ENCODE measurements at regions not wholly inside any gene's neighbourhood (a gene's known extent, or its start where the extent isn't known, plus 50 kb on each side); places are given as distances from the start of the nearest gene placed in this dataset.

DNA sequence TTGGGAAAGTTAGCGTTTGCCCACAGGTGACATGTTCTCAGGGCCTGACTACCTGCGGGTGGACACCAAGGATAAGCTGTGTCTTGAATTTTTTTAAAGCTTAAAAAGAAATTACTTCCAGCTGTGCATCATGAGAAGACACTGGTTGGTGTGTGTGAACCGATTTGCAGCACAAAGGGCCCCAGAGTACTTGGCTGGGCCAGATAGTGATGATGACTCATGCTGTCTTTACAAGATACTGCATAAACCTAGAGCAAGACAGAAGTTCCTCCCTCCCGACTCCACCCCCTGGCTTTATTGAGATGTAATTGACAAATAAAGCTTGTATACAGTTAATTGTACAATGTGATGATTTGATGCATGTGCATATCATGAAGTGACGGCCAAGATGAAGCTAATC lies 212.8 kb downstream of the NXNL2 start:
- Mint-ChIP-seq H3K36me3 (peaks cover 5% of the 10 kb centered on the region; the same call in 1 of the 2 replicates), H3K27me3 (ENCODE audit: low read depth) (no peaks in the 10 kb centered on the region), H3K4me1 (peaks cover 35% of the 10 kb centered on the region), H3K9me3 (peaks cover 19% of the 10 kb centered on the region), H3K4me3 (no peak overlapping the region), H3K27ac (peak overlapping the region; percentile 88)
- POLR2A ChIA-PET: no interaction called here
- DNase-seq (ENCODE audit: low spot score): no peak
- CTCF ChIA-PET: interaction anchor here (1.0 to 1.4 kb wide), 2 partner anchors 244 to 261 kb away, joined by 3 read pairs; partner anchors contain the start of gene S1PR3
- ATAC-seq: peak; percentile 64
- TF ChIP-seq ZNF219 (CRISPR knock-in tag; IDR thresholded peaks at IDR 0.05; ENCODE audit: borderline replicate concordance) (no peak), NFYB (CRISPR knock-in tag; conservative IDR thresholded peaks at IDR 0.05; ENCODE audit: low read depth) (no peak), SMAD3 (CRISPR knock-in tag; IDR thresholded peaks at IDR 0.05; ENCODE audit: borderline replicate concordance) (no peak), ZNF317 (CRISPR knock-in tag; IDR thresholded peaks at IDR 0.05; ENCODE audit: borderline replicate concordance, low read depth) (no peak), ZNF121 (CRISPR knock-in tag; IDR thresholded peaks at IDR 0.05) (no peak), NR1H2 (CRISPR knock-in tag; IDR thresholded peaks at IDR 0.05) (no peak), ZNF416 (CRISPR knock-in tag; IDR thresholded peaks at IDR 0.05) (no peak), JUN (CRISPR knock-in tag; IDR thresholded peaks at IDR 0.05) (no peak), KAT7 (CRISPR knock-in tag; IDR thresholded peaks at IDR 0.05; ENCODE audit: borderline replicate concordance) (no peak), NFE2L1 (CRISPR knock-in tag; IDR thresholded peaks at IDR 0.05) (no peak), IRF2 (CRISPR knock-in tag; IDR thresholded peaks at IDR 0.05; ENCODE audit: borderline replicate concordance, low read depth) (no peak)
- TF ChIP-seq, protein P1, sequence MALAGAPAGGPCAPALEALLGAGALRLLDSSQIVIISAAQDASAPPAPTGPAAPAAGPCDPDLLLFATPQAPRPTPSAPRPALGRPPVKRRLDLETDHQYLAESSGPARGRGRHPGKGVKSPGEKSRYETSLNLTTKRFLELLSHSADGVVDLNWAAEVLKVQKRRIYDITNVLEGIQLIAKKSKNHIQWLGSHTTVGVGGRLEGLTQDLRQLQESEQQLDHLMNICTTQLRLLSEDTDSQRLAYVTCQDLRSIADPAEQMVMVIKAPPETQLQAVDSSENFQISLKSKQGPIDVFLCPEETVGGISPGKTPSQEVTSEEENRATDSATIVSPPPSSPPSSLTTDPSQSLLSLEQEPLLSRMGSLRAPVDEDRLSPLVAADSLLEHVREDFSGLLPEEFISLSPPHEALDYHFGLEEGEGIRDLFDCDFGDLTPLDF (CRISPR knock-in tag; IDR thresholded peaks at IDR 0.05): no peak
- TF ChIP-seq, protein P2, sequence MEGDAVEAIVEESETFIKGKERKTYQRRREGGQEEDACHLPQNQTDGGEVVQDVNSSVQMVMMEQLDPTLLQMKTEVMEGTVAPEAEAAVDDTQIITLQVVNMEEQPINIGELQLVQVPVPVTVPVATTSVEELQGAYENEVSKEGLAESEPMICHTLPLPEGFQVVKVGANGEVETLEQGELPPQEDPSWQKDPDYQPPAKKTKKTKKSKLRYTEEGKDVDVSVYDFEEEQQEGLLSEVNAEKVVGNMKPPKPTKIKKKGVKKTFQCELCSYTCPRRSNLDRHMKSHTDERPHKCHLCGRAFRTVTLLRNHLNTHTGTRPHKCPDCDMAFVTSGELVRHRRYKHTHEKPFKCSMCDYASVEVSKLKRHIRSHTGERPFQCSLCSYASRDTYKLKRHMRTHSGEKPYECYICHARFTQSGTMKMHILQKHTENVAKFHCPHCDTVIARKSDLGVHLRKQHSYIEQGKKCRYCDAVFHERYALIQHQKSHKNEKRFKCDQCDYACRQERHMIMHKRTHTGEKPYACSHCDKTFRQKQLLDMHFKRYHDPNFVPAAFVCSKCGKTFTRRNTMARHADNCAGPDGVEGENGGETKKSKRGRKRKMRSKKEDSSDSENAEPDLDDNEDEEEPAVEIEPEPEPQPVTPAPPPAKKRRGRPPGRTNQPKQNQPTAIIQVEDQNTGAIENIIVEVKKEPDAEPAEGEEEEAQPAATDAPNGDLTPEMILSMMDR (IDR thresholded peaks at IDR 0.05): no peak

DNA sequence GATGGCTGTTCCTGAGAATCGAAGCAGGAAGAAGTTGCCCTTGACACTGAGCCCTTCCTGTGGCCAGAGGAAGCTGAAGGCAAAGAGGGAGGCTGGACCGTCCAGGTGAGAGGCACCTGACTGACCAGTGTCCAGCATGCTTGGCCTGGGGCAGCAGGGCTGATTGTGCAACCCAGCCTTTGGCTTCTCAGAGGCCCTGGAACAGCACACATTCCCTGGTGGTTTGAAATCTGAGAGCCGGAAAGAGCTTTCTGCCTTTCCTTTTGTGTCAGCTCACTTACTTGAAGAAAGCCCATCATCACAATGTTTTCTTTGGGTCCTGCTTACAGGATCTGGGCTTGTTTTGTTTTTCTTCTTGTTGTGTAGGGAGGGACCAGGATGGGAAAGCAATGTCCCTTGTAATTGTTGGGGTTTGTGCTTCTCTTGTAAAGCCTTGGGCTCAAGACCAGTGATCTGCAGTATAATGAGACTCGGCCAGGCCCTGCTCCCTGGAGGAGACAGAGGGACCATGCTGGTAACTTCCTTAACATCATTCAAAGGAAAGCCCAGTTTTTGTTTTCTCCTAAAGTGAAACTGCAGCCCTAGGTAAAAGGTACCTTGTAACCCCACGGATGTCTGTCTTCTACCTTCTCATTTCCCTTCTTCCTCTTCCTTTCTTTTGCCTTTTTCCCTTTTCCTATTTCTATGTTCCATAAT lies 213.7 kb downstream of the NXNL2 start:
- Mint-ChIP-seq H3K27me3 (ENCODE audit: low read depth) (no peaks in the 10 kb centered on the region), H3K4me1 (peaks cover 35% of the 10 kb centered on the region), H3K9me3 (peaks cover 19% of the 10 kb centered on the region), H3K27ac (peak overlapping the region; percentile 54; the same call in 1 of the 2 replicates), H3K4me3 (no peak overlapping the region), H3K36me3 (peaks cover 5% of the 10 kb centered on the region; the same call in 1 of the 2 replicates)
- DNase-seq (ENCODE audit: low spot score) (no peak), ATAC-seq (no peak)
- ChIA-PET CTCF (no interaction called here), POLR2A (no interaction called here)
- TF ChIP-seq, protein P3, sequence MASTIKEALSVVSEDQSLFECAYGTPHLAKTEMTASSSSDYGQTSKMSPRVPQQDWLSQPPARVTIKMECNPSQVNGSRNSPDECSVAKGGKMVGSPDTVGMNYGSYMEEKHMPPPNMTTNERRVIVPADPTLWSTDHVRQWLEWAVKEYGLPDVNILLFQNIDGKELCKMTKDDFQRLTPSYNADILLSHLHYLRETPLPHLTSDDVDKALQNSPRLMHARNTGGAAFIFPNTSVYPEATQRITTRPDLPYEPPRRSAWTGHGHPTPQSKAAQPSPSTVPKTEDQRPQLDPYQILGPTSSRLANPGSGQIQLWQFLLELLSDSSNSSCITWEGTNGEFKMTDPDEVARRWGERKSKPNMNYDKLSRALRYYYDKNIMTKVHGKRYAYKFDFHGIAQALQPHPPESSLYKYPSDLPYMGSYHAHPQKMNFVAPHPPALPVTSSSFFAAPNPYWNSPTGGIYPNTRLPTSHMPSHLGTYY (CRISPR knock-in tag; IDR thresholded peaks at IDR 0.05): no peak
- TF ChIP-seq ELF4 (CRISPR knock-in tag; IDR thresholded peaks at IDR 0.05; ENCODE audit: low read depth): no peak
- TF ChIP-seq ZBTB21 (CRISPR knock-in tag; IDR thresholded peaks at IDR 0.05; ENCODE audit: borderline replicate concordance): no peak
- TF ChIP-seq ZNF416 (CRISPR knock-in tag; IDR thresholded peaks at IDR 0.05): no peak
- TF ChIP-seq MYBL2 (CRISPR knock-in tag; IDR thresholded peaks at IDR 0.05): no peak
- TF ChIP-seq, protein P4, sequence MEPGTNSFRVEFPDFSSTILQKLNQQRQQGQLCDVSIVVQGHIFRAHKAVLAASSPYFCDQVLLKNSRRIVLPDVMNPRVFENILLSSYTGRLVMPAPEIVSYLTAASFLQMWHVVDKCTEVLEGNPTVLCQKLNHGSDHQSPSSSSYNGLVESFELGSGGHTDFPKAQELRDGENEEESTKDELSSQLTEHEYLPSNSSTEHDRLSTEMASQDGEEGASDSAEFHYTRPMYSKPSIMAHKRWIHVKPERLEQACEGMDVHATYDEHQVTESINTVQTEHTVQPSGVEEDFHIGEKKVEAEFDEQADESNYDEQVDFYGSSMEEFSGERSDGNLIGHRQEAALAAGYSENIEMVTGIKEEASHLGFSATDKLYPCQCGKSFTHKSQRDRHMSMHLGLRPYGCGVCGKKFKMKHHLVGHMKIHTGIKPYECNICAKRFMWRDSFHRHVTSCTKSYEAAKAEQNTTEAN (CRISPR knock-in tag; IDR thresholded peaks at IDR 0.05): no peak
- TF ChIP-seq ETV6 (CRISPR knock-in tag; IDR thresholded peaks at IDR 0.05): no peak

Data from WTC11 (cell line).